GM13976 (cell line): ENCODE measurements at regions not wholly inside any gene's neighbourhood (a gene's known extent, or its start where the extent isn't known, plus 50 kb on each side); places are given as distances from the start of the nearest gene placed in this dataset.
"Not testable (repeated sequence)": the region's sequence is repeated elsewhere in the genome, so short reads cannot be mapped to it uniquely, and the experiment has no call there.

Experiments used
- DNase-seq: peaks from one replicate; pipeline ENCODE4 v3.0.0; 2012; ENCODE audit warnings: low spot score
- CTCF ChIP-seq: IDR thresholded peaks from 2 replicates; pipeline ENCODE4 v1.5.1; 2012; ENCODE audit warnings: borderline replicate concordance, mild to moderate bottlenecking; ENCODE audit not compliant: insufficient read depth; ENCODE audit errors: extremely low read depth, missing control alignments, control extremely low read depth
- in situ Hi-C: fragments of 300-500 bp; cut with MboI; formaldehyde crosslinking; loops from one replicate; pipeline ENCODE4 v1.12.0; 2022; ENCODE audit warnings: low sequenced_read_pairs, mixed read lengths, inconsistent platforms; ENCODE audit not compliant: unreplicated experiment

GRCh38 chr5:25285136-25285535 is 640.4 kb upstream of the CDH10 start:
- TF ChIP-seq CTCF: no peak
- in situ Hi-C loops: no loop called here
- no peak for DNase-seq

- DNase-seq, in situ Hi-C loops: not testable (repeated sequence)
These were observed 618.7 kb upstream of the CDH10 start for GRCh38 chr5:25263507-25263906.

GRCh38 chr5:25262221-25262620 is 617.4 kb upstream of the CDH10 start:
- in situ Hi-C loops: no loop called here
- no peak for TF ChIP-seq CTCF
- no peak for DNase-seq

GRCh38 chr5:25255128-25255527 is 610.4 kb upstream of the CDH10 start:
- DNase-seq: no peak
- in situ Hi-C loops: no loop called here
- TF ChIP-seq CTCF: no peak

GRCh38 chr5:25241981-25242380 is 597.2 kb upstream of the CDH10 start:
- in situ Hi-C loops: no loop called here
- no peak for TF ChIP-seq CTCF
- DNase-seq: no peak

- in situ Hi-C loops, DNase-seq: not testable (repeated sequence)
These were observed 593.9 kb upstream of the CDH10 start for GRCh38 chr5:25238720-25239119.

- DNase-seq: no peak
- in situ Hi-C loops: no loop called here
- TF ChIP-seq CTCF: no peak
These were observed 579.7 kb upstream of the CDH10 start for GRCh38 chr5:25224316-25224982.

- DNase-seq, in situ Hi-C loops: not testable (repeated sequence)
These were observed 555.1 kb upstream of the CDH10 start for GRCh38 chr5:25199902-25200301.

- TF ChIP-seq CTCF: no peak
- in situ Hi-C loops: no loop called here
- no peak for DNase-seq
These were observed 545.8 kb upstream of the CDH10 start for GRCh38 chr5:25190521-25191000.
